ENCODE measurements at regions not wholly inside any gene's neighbourhood (a gene's known extent, or its start where the extent isn't known, plus 50 kb on each side); places are given as distances from the start of the nearest gene placed in this dataset.
A peak's percentile ranks its signal among the peaks of the same experiment; 100 is the strongest.
"Not testable (repeated sequence)": the region's sequence is repeated elsewhere in the genome, so short reads cannot be mapped to it uniquely, and the experiment has no call there.

GRCh38 chr1:215444715-215445414, 122.2 kb upstream of the KCTD3 start:
- DNase-seq (ENCODE audit: low spot score), result no peak
- intact Hi-C loops (cut with DNase I), result no loop called here
- ATAC-seq, result peak; percentile 17

DNA sequence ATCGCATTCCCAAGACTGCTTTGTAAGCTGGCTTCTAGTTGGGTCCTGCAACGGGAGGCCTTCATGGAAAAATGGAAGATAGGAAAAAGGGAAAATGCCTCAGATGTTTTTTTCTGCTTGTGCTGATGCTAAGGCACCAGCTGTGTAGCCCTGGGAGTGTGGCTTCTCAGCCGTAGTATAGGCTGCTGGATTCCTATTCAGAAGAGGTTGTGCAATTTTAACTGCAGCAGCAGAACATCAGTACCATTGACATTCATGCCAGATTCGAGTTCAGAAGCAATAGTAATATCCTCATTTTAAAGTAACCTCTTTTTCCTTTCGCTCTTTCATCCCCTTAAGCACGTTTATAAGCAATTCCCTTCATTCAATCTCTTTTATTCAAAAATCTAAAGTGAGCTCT, 119.1 kb upstream of the KCTD3 start:
- intact Hi-C loops (cut with DNase I); DNase-seq (ENCODE audit: low spot score): not testable (repeated sequence)
- peak; percentile 66 for ATAC-seq

- ATAC-seq; DNase-seq (ENCODE audit: low spot score); intact Hi-C loops (cut with DNase I): not testable (repeated sequence)
Measured at GRCh38 chr1:215449147-215449546, 118.0 kb upstream of the KCTD3 start.

DNA sequence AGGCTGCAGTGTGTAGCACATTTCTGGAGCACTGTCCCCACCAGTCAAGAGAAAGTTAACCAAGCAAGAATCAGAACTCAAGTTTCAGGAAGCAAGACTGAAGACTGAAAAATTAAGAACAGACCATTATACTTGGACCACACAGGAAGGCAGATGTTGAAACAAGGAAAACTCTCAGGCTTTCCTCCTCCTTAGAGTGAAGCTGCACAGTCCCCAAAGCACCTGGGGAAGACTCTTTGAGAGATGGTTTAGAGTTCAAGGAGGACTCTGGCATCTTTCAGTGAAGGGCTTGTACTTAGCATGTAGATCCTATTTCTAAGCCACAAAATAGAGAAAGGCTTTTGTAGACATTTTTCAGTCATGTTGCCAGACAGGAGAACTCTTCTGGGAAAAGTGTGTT, 113.7 kb upstream of the KCTD3 start:
- intact Hi-C loops (cut with DNase I), result no loop called here
- ATAC-seq (peak; percentile 90), DNase-seq (ENCODE audit: low spot score) (no peak)

DNA sequence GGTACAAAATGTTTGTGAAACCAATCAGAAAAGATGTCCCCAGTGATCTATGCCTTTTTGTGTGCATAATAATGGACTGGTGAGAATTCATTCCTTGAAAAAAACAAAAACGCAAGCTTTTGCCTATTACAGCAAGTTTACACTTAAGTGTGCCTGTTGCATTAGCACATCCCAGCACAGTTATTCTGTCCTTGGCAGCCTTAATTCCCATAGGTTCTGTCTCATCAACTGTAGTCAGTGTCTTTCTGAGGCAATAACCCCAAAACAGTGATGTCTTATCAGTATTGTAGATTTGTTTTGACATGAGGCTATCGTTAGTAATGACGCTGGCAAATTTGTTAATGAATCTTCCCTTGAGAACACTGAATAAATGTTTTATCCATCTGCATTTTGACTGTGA, 109.9 kb upstream of the KCTD3 start:
- DNase-seq (ENCODE audit: low spot score) (no peak), ATAC-seq (peak; percentile 90)
- intact Hi-C loops (cut with DNase I), result no loop called here

DNA sequence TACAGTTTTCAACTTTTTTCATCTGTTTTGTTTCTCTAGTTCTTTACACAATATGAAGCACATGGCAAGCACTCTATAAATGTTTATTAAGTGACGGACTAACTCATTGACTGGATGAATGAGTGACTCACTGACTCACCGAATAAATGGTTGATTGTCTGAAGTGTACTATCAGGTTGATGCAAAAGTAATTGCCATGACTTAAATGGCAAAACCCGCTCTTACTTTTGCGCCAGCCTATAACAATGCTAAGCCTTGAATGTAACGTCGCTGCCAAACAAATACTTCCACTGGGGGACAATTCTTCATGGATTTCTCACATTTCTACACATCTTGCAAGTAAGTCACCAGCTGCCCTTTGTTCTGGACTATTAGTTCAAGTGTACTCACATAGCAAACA, 109.0 kb upstream of the KCTD3 start:
- ATAC-seq (no peak), DNase-seq (ENCODE audit: low spot score) (no peak)
- intact Hi-C loops (cut with DNase I), result no loop called here

- intact Hi-C loops (cut with DNase I), result no loop called here
- no peak for DNase-seq (ENCODE audit: low spot score)
- no peak for ATAC-seq
Measured at GRCh38 chr1:215458562-215458961, 108.5 kb upstream of the KCTD3 start.

GRCh38 chr1:215459136-215459535, 108.0 kb upstream of the KCTD3 start:
- intact Hi-C loops (cut with DNase I), result no loop called here
- DNase-seq (ENCODE audit: low spot score), result no peak
- ATAC-seq, result no peak

DNA sequence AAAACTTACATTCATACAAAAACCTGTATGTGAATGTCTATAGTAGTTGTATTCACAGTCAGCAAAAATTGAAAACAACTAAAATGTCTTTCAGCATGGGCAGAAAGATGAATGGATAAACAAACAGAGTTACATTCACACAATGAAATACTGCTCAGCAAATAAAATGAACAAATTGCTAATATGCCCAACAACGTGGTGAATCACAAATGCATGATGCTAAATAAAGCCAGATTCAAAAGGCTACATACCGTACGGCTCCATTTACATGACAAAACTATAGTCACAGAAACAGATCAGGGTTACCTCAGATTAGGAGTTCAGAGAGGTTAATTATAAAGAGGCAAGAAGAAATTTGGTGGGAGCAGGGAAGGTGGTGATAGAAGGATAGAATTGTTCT, 100.7 kb upstream of the KCTD3 start:
- DNase-seq (ENCODE audit: low spot score), result no peak
- intact Hi-C loops (cut with DNase I), result no loop called here
- no peak for ATAC-seq

DNA sequence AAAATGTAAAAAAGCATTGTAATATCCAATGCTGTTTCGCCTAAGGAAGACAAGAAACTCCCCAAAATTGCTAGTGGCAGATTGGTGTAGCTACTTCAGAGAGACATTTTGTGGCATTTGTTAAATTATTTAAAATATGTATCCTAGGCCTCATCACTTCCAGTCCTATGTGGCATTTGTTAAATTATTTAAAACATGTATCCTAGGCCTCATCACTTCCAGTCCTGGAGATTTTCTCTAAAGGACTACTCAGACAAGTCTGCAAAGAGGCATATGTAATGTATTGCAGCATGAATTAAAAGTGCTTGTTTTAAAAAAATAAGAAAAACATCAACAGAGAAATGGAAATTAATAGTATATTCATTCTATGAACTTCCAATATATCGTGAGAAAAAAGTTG, 95.6 kb upstream of the KCTD3 start:
- intact Hi-C loops (cut with DNase I), result no loop called here
- DNase-seq (ENCODE audit: low spot score), result no peak

GRCh38 chr1:215472723-215473122, 94.4 kb upstream of the KCTD3 start:
- DNase-seq (ENCODE audit: low spot score) (no peak), ATAC-seq (no peak)
- intact Hi-C loops (cut with DNase I), result no loop called here

More for the DNA sequence above, 95.6 kb upstream of the KCTD3 start:
- no peak for ATAC-seq

DNA sequence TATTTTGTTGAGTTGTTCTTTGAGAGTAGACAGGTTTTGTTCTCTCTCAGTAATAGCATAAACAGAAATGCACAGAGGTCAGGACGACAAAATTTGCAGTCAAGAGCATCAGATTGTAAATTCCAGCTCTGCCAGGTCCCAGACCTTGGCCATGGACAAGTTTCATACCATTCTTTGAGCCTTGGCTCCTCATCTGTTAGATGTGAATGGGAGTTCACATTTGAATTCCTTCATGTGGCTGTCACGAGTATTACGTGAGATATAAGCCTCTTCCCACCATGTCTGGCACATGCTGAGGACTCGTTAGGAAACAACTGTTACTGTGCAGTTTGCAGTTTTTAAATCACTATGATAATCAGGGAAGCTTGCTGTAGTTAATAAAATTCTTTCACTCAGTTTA, 93.2 kb upstream of the KCTD3 start:
- DNase-seq (ENCODE audit: low spot score) (no peak), ATAC-seq (no peak)
- intact Hi-C loops (cut with DNase I), result no loop called here

DNA sequence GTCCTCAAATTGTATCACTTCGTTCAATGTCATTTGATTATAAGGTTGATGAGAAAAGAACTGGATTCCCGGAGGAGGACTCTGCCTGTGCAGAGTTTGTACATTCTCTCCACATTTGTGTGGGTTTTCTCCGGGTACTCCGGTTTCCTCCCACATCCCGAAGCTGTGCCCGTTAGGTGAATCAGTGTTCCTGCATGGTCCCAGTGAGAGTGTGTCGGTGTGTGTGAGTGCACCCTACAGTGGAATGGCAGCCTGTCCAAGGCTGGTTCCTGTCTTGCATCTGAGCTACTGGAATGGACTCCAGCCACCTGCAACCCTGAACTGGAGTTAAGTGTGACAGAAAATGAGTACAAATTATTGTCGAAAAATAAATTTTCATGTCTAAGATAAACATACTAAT, 92.2 kb upstream of the KCTD3 start:
- no peak for ATAC-seq
- intact Hi-C loops (cut with DNase I), result no loop called here
- no peak for DNase-seq (ENCODE audit: low spot score)

- no peak for DNase-seq (ENCODE audit: low spot score)
- no peak for ATAC-seq
- intact Hi-C loops (cut with DNase I), result no loop called here
Measured at GRCh38 chr1:215475796-215476481, 91.2 kb upstream of the KCTD3 start.

GRCh38 chr1:215476541-215476940, 90.6 kb upstream of the KCTD3 start:
- ATAC-seq (no peak), DNase-seq (ENCODE audit: low spot score) (no peak)
- intact Hi-C loops (cut with DNase I), result no loop called here

DNA sequence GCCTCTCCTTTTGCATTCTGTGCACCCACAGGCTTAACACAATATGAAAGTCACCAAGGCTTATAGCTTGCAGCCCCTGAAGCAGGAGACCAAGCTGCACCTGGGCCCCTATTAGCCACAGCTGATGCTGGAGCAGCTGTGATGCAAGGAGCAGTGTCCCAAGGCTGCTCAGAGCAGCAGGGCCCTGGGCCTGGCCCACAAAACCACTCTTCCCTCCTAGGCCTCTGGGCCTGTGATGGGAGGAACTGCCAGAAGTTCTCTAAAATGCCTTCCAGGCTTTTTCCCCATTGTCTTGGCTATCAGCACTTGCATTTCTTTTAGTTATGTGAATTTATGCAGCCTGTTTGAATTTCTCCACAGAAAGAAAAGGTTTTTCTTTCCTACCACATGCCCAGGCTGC, 89.5 kb upstream of the KCTD3 start:
- DNase-seq (ENCODE audit: low spot score) (no peak), ATAC-seq (no peak)
- intact Hi-C loops (cut with DNase I), result no loop called here

DNA sequence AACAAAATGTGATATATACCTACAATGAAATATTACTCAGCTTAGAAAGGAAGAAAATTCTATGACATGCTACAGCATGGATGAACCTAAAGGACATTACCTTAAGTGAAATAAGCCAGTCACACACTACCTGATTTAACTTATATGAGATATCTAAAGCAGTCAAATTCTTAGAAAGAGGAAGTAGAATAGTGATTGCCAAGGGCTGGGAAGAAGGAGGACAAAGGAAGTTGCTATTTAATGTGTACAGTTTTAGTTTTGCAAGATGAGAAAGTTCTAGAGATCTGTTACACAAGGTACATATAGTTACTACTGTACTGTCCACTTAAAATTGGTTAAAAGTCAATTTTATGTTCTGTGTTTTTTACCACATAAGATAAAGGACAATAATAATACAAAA, 87.5 kb upstream of the KCTD3 start:
- intact Hi-C loops (cut with DNase I), result no loop called here
- no peak for ATAC-seq
- DNase-seq (ENCODE audit: low spot score), result no peak

GRCh38 chr1:215482079-215482478, 85.0 kb upstream of the KCTD3 start:
- DNase-seq (ENCODE audit: low spot score), result no peak
- intact Hi-C loops (cut with DNase I), result no loop called here
- ATAC-seq, result no peak

- intact Hi-C loops (cut with DNase I), result no loop called here
- DNase-seq (ENCODE audit: low spot score) (no peak), ATAC-seq (no peak)
Measured at GRCh38 chr1:215484171-215484939, 82.7 kb upstream of the KCTD3 start.

- intact Hi-C loops (cut with DNase I), result no loop called here
- no peak for ATAC-seq
- DNase-seq (ENCODE audit: low spot score), result no peak
Measured at GRCh38 chr1:215487466-215487865, 79.6 kb upstream of the KCTD3 start.
